Endothelial cell of umbilical vein (primary cell): ENCODE measurements at regions not wholly inside any gene's neighbourhood (a gene's known extent, or its start where the extent isn't known, plus 50 kb on each side); places are given as distances from the start of the nearest gene placed in this dataset.

Experiments used
- BruUV-seq: library from RNA; stranded (reverse); fragments of 400-500 nt; replicated peaks from 2 replicates; lab custom pipeline; 2021; lab: Mats Ljungman, UMichigan
- CTCF ChIA-PET: fragments of 300-600, 350-600 bp; sonication (Branson Sonifier 250); formaldehyde crosslinking; loops from one replicate; lab custom pipeline; 2021; ENCODE audit warnings: antibody characterized with exemption, inconsistent platforms; lab: Charles Lee
- POLR2A ChIA-PET: fragments of 300-600, 350-600 bp; sonication (Branson Sonifier 250); formaldehyde crosslinking; loops from one replicate; lab custom pipeline; 2021; ENCODE audit warnings: antibody characterized with exemption, inconsistent platforms; lab: Charles Lee
- DNase-seq: peaks from one replicate; pipeline ENCODE4 v3.0.0-alpha.2; 2011; ENCODE audit warnings: low read depth, low spot score
- FAIRE-seq: peaks from 2 replicates; lab custom pipeline; 2011; peaks lifted over from hg19 to GRCh38; lab: Jason Lieb, UNC
- H2AFZ ChIP-seq: 2 replicates; pipeline ENCODE4 v1.6.0; 2012; ENCODE audit warnings: low read depth, low read length, control low read depth, inconsistent platforms
- H3K27ac ChIP-seq: 2 replicates; pipeline ENCODE4 v1.5.1; 2011; ENCODE audit warnings: low read depth, mild to moderate bottlenecking, control low read depth, low read length, moderate library complexity; ENCODE audit not compliant: insufficient read depth
- H3K27me3 ChIP-seq, 2 experiments: 2 replicates each; pipeline versions ENCODE4 v1.6.0 to v1.6.1; 2011; ENCODE audit warnings: low read length in 2 of 2, mixed read lengths in 1 of 2; ENCODE audit not compliant: control insufficient read depth in 2 of 2, insufficient read depth in 2 of 2
- H3K36me3 ChIP-seq, 2 experiments: 2 replicates in 1 of 2; 3 replicates in 1 of 2; pipeline ENCODE4 v1.5.1; 2011; ENCODE audit warnings: low read length in 2 of 2, mild to moderate bottlenecking in 1 of 2, moderate library complexity in 1 of 2; ENCODE audit not compliant: control insufficient read depth in 2 of 2, insufficient read depth in 2 of 2; ENCODE audit errors: extremely low read depth in 1 of 2
- H3K4me1 ChIP-seq: 3 replicates; pipeline ENCODE4 v1.5.1; 2011; ENCODE audit warnings: mild to moderate bottlenecking, low read length; ENCODE audit not compliant: control insufficient read depth, insufficient read depth; ENCODE audit errors: extremely low read depth
- H3K4me2 ChIP-seq: 2 replicates; pipeline ENCODE4 v1.6.1; 2011; ENCODE audit warnings: low read length, control low read depth, mixed read lengths; ENCODE audit not compliant: insufficient read depth
- H3K4me3 ChIP-seq, 3 experiments: fragments of 200-600 bp in 1 of 3; sonication (generic), shearing (Covaris generic) in 1 of 3; replicated peaks in 1 of 3; 2 replicates each; pipeline ENCODE4 v1.5.1; 2011 to 2016; ENCODE audit warnings: control low read depth in 3 of 3, low read length in 3 of 3, mild to moderate bottlenecking in 2 of 3, inconsistent platforms in 1 of 3, low read depth in 1 of 3, moderate library complexity in 1 of 3; ENCODE audit not compliant: insufficient read depth in 1 of 3
- H3K79me2 ChIP-seq: 2 replicates; pipeline ENCODE4 v1.6.0; 2012; ENCODE audit warnings: low read length, inconsistent platforms; ENCODE audit not compliant: control insufficient read depth, insufficient read depth
- H3K9ac ChIP-seq: replicated peaks from 2 replicates; pipeline ENCODE3; 2011; ENCODE audit warnings: low read length, control low read depth; ENCODE audit not compliant: insufficient read depth; ENCODE audit errors: extremely low read depth
- H3K9me1 ChIP-seq: replicated peaks from 3 replicates; pipeline ENCODE4 v1.6.0; 2011; ENCODE audit warnings: mild to moderate bottlenecking, low read length; ENCODE audit not compliant: control insufficient read depth, insufficient read depth; ENCODE audit errors: extremely low read depth
- H3K9me3 ChIP-seq: replicated peaks from 2 replicates; pipeline ENCODE4 v1.5.1; 2012; ENCODE audit warnings: low read length, inconsistent platforms; ENCODE audit not compliant: control insufficient read depth, insufficient read depth
- H4K20me1 ChIP-seq: replicated peaks from 2 replicates; pipeline ENCODE3; 2011; ENCODE audit warnings: mild to moderate bottlenecking, low read length; ENCODE audit not compliant: control insufficient read depth, insufficient read depth; ENCODE audit errors: extremely low read depth
- EZH2 ChIP-seq: IDR thresholded peaks from 2 replicates; pipeline ENCODE4 v1.6.1; 2012; ENCODE audit warnings: borderline replicate concordance, low read depth, mild to moderate bottlenecking, moderate library complexity, low read length, inconsistent platforms; ENCODE audit not compliant: severe bottlenecking
- FOS ChIP-seq: IDR thresholded peaks from 2 replicates; pipeline ENCODE4 v1.6.1; 2011; ENCODE audit warnings: mild to moderate bottlenecking, low read length, moderate library complexity, borderline replicate concordance; ENCODE audit not compliant: insufficient read depth
- GATA2 ChIP-seq: IDR thresholded peaks from 2 replicates; pipeline ENCODE4 v1.7.0; 2011; ENCODE audit warnings: low read depth, mild to moderate bottlenecking, moderate library complexity, mixed read lengths, low read length; ENCODE audit not compliant: insufficient read length, insufficient read depth
- JUN ChIP-seq: IDR thresholded peaks from 2 replicates; pipeline ENCODE4 v1.6.1; 2011; ENCODE audit warnings: borderline replicate concordance, low read depth; ENCODE audit not compliant: insufficient read length, insufficient read depth
- MYC ChIP-seq: IDR thresholded peaks from one replicate; pipeline ENCODE4 v1.6.1; 2011; ENCODE audit warnings: mild to moderate bottlenecking, low read depth, low read length
- POLR2A ChIP-seq: IDR thresholded peaks from 2 replicates; pipeline ENCODE4 v1.6.1; 2012; ENCODE audit warnings: low read depth, mild to moderate bottlenecking, control low read depth, low read length
- POLR2AphosphoS5 ChIP-seq: IDR thresholded peaks from 2 replicates; pipeline ENCODE4 v1.6.1; 2012; ENCODE audit warnings: low read depth, mild to moderate bottlenecking, control low read depth, low read length, moderate library complexity; ENCODE audit not compliant: insufficient read depth
- dilution Hi-C: fragments of 300-500 bp; cut with MboI; formaldehyde crosslinking; loops from one replicate; pipeline ENCODE4 v1.15.0; 2019; ENCODE audit warnings: low sequenced_read_pairs; ENCODE audit not compliant: extremely low pct_ligation_motif_present
- intact Hi-C: fragments of 100-400 bp; cut with micrococcal nuclease; formaldehyde crosslinking; loops from one replicate; pipeline ENCODE4 v1.10.0; 2022
- TF ChIP-seq, protein P1 (sequence below), 2 donors: IDR thresholded peaks; 1 replicate in 1 of 2; 2 replicates in 1 of 2; pipeline ENCODE4 v1.5.1; 2011; ENCODE audit warnings: low read length in 2 of 2, mild to moderate bottlenecking in 2 of 2, moderate library complexity in 2 of 2, control low read depth in 1 of 2, inconsistent platforms in 1 of 2, low read depth in 1 of 2; ENCODE audit not compliant: insufficient read depth in 1 of 2; ENCODE audit errors: extremely low read depth in 1 of 2

DNA sequence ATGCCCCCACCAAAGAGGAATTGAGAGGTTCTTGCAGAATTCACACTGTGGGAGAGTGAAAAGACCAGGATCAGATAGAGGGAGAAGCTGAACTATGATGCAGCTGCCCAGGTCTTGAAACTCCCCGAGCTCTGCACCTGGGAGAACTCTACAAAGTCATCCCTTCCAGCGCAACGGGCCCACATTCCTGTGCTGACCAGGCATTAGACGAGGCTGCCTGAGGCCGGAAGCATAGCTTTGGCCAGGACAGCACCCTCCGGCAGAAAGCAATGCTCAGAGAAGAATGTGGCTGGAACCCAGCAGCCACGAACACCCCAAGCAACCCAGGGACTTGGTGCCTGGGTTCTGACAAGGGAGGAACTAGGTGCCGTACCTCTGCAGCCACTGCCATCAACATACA, 281.5 kb upstream of the CDH4 start:
- ChIA-PET POLR2A (no interaction called here), CTCF (no interaction called here)
- BruUV-seq: no TSS peak
- Histone ChIP-seq H3K9ac (no peak overlapping the region), H3K4me3 (no peak overlapping the region), H3K9me3 (peaks cover 6% of the 10 kb centered on the region), H3K4me2 (no peak overlapping the region), H3K27me3 (no peaks in the 10 kb centered on the region), H4K20me1 (no peaks in the 10 kb centered on the region), H3K4me1 (no peaks in the 10 kb centered on the region), H3K79me2 (no peaks in the 10 kb centered on the region), H2AFZ (no peak overlapping the region), H3K27ac (no peak overlapping the region), H3K36me3 (no peaks in the 10 kb centered on the region), H3K9me1 (no peaks in the 10 kb centered on the region)
- intact Hi-C loops (no loop called here), dilution Hi-C loops (no loop called here)
- DNase-seq: no peak
- TF ChIP-seq POLR2AphosphoS5: no peak
- TF ChIP-seq FOS: no peak
- no peak for TF ChIP-seq GATA2
- TF ChIP-seq JUN: no peak
- TF ChIP-seq, protein P1, sequence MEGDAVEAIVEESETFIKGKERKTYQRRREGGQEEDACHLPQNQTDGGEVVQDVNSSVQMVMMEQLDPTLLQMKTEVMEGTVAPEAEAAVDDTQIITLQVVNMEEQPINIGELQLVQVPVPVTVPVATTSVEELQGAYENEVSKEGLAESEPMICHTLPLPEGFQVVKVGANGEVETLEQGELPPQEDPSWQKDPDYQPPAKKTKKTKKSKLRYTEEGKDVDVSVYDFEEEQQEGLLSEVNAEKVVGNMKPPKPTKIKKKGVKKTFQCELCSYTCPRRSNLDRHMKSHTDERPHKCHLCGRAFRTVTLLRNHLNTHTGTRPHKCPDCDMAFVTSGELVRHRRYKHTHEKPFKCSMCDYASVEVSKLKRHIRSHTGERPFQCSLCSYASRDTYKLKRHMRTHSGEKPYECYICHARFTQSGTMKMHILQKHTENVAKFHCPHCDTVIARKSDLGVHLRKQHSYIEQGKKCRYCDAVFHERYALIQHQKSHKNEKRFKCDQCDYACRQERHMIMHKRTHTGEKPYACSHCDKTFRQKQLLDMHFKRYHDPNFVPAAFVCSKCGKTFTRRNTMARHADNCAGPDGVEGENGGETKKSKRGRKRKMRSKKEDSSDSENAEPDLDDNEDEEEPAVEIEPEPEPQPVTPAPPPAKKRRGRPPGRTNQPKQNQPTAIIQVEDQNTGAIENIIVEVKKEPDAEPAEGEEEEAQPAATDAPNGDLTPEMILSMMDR (IDR thresholded peaks at IDR 0.05; ENCODE audit: extremely low read depth in 1 of 2, insufficient read depth in 1 of 2, low read depth in 1 of 2, low read length in 2 of 2): no peak
- no peak for TF ChIP-seq POLR2A
- no peak for TF ChIP-seq MYC
- FAIRE-seq: no peak

DNA sequence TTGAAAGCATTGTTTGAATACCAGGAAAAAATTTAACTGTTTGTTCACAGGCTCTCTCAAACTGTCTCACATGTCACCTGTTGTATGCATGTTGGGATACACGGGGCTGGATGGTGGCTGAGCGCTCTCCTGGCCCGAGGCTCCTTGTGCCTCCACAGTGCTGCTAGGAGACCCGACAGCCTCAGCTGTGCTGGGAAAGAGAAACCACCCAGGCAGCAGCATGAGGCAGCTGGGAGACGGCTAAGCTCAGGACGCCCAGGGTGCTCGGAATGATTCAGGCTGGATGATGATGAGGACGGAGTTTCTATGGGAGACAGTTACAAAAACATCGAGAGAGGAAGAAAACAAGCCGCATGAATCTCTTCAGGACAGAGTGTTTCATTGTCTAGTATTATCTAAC, 278.0 kb upstream of the CDH4 start:
- DNase-seq: no peak
- H3K9ac ChIP-seq: no peak overlapping the region
- no peaks in the 10 kb centered on the region for H4K20me1 ChIP-seq
- no peak overlapping the region for H3K4me2 ChIP-seq
- no peaks in the 10 kb centered on the region for H3K9me1 ChIP-seq
- peaks cover 11% of the 10 kb centered on the region for H3K9me3 ChIP-seq
- H3K79me2 ChIP-seq: no peaks in the 10 kb centered on the region
- CTCF ChIA-PET: no interaction called here
- no peak overlapping the region for H3K4me3 ChIP-seq
- dilution Hi-C loops: no loop called here
- no peaks in the 10 kb centered on the region for H3K36me3 ChIP-seq
- intact Hi-C loops: no loop called here
- H3K27me3 ChIP-seq: no peaks in the 10 kb centered on the region
- no peak overlapping the region for H3K27ac ChIP-seq
- H3K4me1 ChIP-seq: no peaks in the 10 kb centered on the region
- no TSS peak for BruUV-seq
- no peak overlapping the region for H2AFZ ChIP-seq
- FAIRE-seq: no peak
- TF ChIP-seq GATA2 (no peak), EZH2 (no peak), JUN (no peak), POLR2A (no peak)
- POLR2A ChIA-PET: no interaction called here
